T-helper 2 cell (primary cell): ENCODE measurements at regions not wholly inside any gene's neighbourhood (a gene's known extent, or its start where the extent isn't known, plus 50 kb on each side); places are given as distances from the start of the nearest gene placed in this dataset.
A peak's percentile ranks its signal among the peaks of the same experiment; 100 is the strongest.

Experiments
- DNase-seq, 5 experiments: peaks; one replicate each; pipeline versions ENCODE4 v3.0.0 to v3.0.0-alpha.2; 2012 to 2022

DNA sequence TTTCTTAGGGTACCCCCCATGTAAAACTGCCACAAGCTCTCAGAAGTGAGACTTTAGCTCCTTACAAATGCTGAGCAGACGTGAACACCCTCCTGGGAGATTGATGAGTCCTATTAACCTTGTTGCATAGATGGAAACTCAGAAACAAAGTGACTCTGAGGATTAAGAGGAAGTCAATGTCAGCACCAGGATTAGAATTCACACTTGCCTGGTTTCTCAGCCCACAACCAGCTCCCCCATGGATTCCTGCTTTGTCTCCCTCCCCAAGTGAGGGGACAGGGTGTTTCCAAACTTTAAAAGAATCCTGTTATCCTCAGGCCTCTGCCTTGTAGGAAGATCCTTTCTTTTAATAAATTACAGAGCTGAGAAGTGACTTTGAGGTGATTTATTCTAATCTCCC, 324.4 kb downstream of the NDFIP2 start:
- no peak for DNase-seq

DNA sequence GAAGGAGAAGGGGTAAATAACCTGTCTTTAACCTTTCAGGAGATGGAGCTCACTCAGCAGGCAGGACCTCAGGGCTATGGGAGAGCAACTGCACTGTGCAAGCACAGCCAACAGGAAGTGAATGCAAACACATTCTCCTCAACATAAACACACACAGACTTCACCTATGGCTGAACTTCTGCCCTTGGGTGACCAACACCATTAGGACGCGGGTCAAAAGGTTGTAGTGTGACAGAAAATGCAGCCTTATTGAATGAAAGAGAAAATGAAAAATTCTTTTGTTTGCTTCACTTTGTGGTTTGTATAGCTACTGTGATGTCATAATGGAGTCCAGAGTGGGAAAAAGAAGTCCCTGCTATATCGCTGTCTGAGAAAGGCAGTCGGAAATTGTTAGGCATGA, 323.0 kb downstream of the NDFIP2 start:
- no peak for DNase-seq

DNA sequence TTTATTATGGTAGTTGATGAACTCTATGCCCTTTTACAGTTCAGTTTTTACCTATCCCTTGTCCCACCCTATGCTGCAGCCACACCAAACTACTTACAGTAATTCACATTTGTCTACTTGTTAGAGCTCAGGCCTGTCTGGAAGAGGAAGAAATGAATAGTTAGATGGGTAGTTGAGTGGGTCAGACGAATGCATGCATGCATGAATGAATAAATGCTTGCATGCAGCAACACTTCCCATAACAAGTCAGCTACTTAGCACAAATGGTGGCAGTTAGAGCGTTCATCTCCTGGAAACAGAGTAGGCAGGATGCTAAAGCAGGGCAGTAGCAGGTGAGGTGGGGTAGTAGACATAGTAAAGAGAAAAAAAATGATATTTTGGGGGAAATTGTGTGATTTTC, 322.3 kb downstream of the NDFIP2 start:
- DNase-seq, result no peak

DNA sequence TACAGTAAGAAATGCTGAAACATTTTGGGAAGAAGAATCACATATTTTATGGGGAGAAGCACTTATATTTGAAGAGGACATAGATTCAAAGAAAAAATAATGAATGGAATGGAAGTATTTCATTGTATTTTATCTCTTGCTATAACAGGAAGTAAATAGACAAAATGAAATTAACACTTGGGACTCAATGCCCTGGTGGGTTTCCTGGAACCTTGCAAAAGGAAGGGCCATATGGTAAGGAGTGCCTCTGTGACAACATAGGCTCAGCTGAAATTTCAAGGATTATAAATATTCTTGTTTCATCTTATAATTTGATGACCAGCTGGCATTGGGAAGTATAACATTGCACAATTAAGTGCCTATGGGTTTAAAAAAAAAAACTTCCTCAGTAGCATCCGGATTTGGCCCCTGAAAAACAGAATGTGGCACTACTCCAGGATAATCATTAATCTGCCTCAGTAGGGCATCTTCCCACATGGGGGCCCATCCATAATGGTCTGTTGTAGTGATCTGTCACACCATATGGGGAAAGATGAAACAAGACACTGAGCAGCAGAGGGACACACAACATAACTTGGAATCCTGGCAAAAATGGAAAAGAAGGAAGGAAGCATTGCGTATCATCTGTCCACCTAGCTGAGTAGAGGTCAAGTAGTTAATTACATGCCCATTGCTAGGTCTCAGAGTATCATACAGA, 321.6 kb downstream of the NDFIP2 start:
- no peak for DNase-seq

DNA sequence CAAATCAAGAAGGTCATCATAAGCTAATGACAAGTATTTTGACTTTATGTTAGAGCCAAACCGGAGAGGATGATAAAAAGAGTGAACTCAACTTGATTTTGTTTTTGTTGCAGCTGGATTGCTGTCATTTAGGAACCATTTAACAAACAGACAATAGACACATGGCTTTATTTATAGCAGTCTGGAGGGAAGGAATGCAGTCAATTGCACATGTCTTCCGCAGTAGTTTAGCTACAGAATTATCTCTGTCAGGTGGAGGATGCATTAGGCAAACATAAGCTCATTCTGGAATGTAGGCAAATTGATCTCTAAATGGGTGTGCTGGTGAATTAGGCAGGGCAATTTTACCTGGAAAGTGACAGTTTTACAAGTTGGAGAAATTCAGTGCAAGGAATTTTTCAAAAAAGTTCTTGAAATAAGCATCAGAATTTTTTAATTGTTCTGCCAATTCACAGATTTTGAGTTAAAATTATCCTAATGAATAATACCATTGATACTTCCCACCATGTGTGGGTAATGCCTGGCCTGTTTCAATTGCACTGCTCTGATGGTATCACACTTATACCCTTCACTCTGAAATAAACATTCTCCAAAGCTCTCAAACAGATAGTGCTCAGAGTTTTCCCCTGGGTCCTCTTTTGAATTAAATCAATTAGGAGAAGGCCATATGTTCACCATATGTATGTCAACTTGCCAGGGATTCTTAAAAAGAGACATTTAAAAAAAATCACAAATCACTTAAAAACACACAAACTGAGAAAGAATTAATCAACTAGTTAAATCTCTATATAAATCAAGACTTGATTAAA, 318.3 kb downstream of the NDFIP2 start:
- DNase-seq, result no peak

DNA sequence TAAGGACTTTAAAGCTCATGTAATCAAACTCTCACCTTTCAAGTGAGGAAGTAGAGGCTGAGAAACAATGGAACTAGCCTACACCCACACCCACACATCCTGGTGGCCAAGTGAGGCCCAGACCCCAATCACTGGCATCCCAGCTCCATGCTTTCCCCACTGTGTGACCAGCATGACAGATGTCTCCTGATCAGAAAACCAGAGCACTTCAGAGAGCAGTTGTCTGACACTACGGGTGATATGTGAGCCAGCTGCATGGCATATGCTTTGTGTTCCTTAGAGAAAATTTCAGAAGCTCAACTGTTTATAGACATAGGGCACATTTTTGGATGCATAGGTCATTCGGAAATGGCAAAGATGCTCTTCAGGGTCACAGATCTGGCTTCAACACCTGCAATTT, 315.2 kb downstream of the NDFIP2 start:
- no peak for DNase-seq

DNA sequence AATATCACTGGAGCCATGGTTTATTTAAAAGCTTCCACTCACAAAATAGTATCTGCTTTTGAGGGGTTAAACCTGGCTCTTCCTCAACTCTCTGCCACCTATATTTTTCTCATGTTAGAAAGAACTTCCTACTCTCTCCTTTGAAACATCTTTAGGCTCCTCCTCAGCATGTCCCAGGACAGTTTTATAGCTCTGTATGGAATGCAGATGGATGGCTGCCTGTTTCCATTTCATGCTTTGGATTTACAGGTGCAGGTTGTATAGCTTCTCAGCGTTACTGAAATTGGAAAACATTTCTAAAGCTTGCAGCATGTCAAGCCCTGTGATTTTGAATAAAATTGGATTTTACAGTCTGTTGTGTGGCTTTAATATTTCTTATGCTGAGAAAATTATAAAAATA, 314.0 kb downstream of the NDFIP2 start:
- no peak for DNase-seq

DNA sequence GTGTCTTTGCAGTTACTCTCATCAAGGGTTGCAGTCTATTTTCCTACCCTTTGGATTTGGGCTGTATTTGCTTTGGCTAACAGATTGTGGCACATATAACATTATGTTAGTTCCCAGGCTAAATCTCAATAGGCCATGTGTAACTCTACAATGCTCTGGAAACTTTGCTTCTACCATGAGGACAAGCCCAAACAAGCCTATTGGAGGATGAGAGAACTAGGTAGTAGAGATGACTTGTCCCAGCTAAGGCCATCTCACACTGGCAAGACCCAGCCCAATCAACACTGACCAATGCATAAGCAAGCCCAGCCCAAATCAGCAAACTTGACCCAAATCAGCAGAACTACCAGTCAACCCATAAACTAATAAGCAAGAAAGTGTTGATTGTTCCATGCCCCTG, 311.8 kb downstream of the NDFIP2 start:
- DNase-seq, result no peak

DNA sequence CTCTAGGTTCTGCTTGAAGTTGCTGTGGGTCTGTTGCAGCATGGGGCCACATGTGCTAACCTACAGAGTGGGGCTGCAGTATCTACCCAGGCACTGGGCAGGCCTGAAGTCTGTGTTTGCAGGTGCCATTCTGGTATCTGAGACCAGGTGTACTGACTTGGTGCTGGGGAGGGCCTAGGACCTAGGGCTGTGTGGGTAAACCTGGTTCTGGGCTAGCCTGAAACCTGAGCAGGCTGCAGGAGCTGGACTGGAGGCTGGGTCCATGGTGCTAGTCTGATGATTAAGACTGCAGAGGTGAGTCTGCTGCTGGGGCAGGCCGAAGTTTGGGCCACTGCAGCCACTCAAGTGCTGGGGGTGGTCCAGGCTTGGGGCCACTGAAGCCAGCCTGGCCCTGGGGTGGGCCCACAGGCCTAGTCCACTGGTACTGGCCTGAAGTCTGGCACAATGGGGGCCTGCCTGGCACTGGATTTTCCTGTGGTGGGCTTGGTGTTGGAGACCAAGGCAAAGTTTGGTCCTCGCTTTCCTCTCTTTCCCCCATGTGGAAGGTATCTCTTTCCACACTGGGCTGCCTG, 310.6 kb downstream of the NDFIP2 start:
- no peak for DNase-seq

DNA sequence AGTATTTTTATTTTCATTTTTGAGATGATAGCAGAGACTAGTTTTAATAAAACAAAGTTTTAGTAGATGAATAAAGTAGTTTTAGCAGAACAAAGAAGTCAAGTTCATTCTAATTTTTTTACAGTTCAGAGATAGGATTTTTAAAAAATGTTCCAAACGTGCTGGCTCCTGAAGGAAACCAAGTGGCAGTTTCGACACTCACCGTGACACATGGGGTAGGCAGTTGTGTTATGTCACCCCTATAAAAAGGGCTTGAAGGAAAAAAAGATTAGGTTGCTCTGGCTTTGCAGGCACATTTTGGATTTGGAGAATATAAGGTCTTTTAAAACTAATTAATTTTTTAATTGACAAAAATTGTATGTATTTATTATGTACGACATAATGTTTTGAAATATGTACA, 305.2 kb downstream of the NDFIP2 start:
- DNase-seq, result no peak

DNA sequence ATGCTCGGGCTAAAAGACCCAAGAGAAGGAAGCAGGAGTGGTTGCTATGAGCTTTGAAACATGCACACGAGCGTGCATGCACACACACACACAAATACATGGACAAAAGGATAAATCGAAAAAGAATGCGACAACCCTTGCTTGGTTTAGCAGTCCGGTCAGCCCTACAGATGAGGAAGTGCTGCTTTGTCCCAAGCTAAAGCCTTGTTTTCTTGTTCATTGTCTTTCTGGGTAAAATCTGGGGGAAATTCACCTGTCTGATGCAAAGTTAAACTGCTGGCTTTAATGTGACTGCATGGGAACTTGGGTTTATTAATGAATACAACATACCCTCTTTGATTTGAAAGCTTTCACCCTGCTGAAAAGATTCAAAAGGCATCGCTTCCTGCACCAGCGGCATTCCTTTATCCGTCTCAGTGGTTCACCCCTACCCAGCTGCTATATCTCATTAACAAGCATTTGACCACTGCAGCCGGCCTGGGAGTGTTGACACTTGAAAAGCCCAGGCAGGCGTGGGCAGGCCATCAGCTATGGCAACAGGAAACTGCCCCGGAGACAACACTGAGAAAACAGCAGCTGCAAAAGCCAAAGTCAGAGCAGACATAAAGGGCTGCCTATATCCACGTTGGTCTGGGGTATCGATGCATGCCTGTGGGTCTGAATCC, 301.7 kb downstream of the NDFIP2 start:
- no peak for DNase-seq

DNA sequence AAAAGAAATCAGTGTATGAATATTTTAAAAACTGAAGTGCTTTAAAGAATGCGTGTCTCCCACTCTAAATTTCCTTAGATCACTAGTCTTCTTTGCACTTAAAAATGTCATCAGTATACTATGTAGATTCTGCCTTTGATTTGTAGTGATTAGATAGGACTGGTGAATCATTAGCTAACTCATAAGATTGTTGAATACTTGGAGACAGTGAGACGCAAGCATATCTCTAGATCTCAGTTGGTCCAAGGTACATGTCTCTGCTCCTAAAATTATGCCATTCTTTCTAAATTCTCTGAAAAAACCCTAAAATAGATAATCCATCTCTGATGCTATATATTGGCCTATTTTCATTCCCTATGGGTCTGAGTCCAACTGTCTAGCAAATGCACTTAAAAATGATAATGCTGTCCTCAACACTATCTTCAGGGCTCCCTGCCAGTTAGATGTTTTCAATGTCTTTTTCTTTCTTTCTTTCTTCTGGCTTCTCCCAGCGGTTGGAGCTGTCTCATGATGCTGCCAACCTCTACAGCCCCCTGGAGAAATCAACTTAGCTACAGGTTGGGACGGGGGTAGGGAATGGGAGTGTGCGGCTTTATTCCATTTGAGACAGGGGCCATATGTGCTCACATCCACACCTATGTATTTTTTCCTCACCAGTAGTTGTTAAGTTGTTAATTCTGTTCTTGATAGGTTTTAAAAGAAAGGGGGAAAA, 301.0 kb downstream of the NDFIP2 start:
- DNase-seq, result no peak

DNA sequence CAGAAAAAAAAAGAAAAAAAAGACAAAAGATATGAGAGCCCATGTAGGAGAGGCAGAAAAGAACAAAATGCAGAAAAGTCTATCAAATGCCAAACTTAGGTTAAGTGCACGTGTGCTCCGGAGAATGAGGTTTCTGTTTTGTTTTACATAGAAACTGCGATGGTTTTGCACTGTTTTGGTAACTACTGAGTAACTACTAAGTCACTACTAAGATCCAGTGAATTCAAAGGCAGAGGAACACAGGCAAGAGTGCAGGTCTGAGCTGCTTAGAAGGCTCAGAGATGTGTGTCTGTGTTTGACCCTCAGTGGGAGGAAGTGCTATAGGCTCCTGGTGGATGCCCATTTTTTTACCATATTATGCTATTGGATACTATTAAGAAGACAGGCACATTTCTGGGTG, 299.3 kb downstream of the NDFIP2 start:
- DNase-seq, result peak in 1 of 5 experiments; percentile 6

DNA sequence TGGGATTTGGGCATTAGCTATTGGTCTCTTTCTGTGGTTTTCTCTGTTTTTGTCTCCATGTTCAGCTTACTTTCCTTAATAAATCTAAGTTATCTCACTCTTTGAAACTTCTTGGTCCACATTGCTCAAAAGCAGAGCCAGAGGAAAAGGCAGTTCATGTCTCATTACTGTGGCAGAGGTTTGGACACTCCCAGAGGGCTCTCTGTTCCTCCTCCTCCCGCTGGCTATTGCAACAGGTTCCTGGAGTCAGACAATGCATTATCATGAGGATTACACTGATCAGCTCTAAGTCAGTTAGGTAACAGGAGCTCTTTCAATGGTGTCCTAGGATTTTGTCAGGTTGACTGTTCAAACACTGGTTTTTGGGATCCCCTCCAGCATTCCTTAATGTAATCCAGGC, 298.8 kb downstream of the NDFIP2 start:
- no peak for DNase-seq

DNA sequence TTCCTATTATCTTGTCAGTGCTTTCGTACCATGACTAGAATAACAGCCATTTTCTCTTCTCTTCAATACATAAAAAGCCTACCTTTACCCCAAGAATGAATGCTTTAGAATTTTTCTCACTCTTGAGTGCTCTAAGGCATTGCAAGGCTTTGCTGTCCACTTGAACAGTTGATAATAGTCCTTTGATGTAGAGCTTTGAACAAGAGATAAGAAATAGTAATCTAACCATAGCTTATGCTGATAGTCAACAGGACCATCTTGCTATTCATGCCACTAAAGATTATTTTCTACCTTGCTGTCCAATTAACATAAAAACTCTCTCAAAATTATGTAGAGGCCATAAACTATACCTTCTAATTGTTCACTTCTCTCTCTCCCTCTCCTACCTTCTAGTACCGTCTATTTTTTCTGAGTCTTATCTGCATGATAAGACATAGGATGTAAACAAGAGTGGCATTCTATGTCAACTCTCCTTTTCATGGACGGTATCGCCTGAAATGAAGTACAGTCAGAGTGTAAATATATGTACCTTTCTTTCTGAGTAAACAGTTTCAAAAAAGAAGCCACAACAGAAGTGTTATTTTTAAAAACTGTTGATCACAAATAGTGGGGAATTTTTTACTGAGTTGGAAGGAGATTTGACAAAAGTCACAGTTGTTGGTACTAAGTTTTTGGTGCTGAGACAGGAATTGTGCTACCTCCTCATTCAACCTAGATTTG, 297.9 kb downstream of the NDFIP2 start:
- DNase-seq, result no peak

DNA sequence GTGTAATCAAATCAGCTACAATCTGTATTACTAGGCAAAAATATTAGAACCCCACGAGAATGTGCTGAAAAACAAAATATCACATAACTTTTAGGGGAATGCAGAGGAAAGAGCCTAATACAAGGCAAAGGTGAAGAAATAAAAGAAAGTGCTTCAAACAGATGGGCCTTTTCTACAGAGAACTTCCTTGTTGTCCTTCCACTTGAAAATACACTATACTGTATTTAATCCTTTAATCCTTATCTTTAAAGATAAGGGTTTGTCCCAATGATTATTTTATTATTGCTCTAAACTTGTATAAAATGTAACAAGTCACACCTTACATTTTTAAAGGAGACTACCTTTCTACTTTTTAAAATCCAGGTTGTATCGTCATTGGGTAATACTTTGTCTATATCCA, 296.5 kb downstream of the NDFIP2 start:
- DNase-seq, result no peak

DNA sequence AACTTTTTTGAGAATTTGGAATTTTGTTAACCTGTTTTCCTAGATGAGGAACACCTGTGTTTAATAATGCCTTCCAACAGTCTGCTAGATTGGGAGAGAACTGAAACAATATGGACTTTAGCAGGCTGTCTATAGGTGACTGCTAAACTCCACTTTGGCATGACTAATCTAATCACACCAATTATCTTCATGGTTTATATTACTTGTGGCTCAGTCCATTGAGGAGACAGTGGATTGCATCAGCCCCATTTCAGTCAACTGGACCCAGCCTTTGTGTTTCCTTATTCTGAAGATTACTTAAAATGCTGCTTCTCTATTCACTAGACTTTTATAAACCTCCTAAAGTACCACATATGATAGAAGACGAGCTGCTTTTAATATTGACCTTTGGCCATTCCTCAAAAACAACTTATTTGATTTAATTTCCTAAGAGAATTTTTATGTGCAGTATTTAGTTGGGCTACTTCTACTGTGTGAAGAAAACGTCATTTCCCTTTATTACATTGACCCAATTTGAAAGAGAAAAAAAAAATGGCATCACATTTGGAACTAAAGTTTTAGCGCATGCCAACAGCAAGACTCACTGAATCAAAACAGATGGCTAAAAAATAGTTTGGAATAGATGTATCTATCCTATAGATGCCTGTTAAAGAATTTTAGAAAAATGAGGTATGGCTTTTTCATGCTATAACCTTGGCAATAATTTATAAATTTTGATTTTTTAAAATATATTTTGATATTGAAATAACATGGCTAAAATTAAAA, 295.8 kb downstream of the NDFIP2 start:
- no peak for DNase-seq

DNA sequence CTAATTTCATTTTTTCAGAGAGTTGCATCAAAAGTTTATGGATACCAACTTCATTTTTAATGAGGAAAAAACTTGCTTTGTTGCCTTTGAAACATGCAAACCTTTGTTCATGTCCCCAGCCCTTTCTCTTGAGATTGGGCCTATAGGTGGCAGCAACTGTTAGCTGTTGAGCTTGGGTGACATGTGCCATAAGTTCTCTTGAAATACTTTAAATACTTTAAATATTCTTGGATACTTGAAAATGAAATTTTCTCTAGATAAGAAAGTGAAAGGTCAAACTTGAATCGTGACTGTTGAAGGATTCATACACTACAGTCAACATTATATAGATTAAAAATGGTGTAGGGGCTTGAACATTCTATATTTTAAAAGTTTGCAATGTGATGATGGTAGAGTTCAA, 294.9 kb downstream of the NDFIP2 start:
- no peak for DNase-seq

DNA sequence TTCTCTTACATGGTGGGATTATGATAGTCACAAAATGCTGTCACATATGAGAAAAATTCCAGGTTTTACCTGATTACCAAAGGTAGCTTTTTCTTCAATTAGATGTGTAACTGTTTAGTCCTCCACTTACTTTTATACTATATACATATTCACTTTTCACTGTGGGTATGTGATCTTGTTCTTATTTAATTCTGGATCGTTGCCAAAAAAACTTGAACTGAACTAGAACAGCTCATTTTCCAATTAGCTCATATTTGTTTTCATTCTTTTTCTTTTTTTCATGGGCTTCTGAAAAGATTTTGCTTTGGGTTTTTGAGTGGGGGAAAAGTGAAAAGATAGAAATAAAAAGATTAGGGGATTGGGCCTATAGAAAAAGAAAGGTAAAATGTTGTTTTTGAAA, 291.9 kb downstream of the NDFIP2 start:
- no peak for DNase-seq

DNA sequence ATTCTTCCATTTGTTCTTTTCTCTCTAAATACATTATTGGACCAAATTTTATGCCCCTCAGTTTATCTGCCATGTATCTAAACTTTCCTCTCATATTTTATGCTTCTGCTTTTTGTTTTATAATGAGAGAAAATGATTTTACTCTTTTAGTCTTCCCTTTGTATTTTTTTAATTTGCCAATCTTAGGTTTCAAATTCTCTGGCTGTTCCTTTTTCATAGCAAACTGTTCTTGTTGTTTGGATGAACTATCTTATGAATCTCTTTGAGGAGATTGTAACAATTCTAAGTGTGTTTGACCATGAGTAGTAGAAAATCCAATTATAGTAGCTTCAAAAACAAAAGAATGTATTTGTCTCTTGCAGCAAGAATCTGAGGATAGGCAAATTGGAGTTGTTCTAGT, 290.5 kb downstream of the NDFIP2 start:
- no peak for DNase-seq

DNA sequence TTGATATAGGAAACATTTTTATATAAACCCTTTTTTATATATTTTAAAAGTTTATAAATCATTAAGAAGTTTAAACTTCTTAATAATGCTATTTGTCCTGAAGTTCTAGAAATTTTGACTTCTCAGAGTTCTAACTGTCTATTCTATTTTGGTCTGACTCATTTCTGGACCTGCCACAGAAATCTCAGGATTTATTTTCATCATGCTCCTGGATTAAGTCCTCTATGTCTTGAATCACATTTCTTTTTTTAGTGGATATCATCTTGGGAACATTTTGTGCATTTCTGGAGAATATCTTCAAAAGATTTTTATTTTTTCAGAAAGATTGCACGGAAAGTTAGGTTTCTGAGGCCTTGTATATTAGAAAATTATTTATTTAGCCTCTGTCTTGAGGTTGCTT, 289.1 kb downstream of the NDFIP2 start:
- no peak for DNase-seq

DNA sequence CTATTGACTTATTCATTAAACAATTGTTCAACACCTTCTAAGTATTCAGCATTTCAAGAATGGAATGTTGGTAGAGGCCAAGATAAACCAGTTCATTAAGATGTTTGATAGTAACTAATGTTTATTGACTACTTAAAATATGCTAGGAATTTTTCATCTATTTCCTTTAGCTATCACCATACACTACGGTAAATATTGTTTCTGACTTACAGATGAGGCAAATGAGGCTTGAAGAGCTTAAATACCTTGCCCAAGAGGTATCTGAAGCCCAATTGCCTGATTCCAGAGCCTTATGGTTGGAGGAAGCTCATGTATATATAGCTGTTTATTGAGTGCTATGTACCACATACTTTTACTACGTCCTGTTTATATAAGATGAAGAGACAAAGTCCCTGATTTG, 286.2 kb downstream of the NDFIP2 start:
- DNase-seq, result no peak
